Ascending aorta (tissue), 2 donors: ENCODE measurements at regions not wholly inside any gene's neighbourhood (a gene's known extent, or its start where the extent isn't known, plus 50 kb on each side); places are given as distances from the start of the nearest gene placed in this dataset.

Source experiments
- DNase-seq, 2 donors: peaks; one replicate each; pipeline ENCODE4 v3.0.0-alpha.2; 2019; ENCODE audit warnings: low spot score in 2 of 2
- H3K27ac ChIP-seq, 2 donors: fragments of 200-600 bp; sonication (generic); one replicate each; pipeline ENCODE4 v1.5.1; 2016 to 2017; ENCODE audit warnings: mild to moderate bottlenecking in 1 of 2
- H3K27me3 ChIP-seq: fragments of 200-600 bp; sonication (generic); one replicate; pipeline ENCODE4 v1.5.1; 2017
- H3K36me3 ChIP-seq, 2 donors: fragments of 200-600 bp; sonication (generic); one replicate each; pipeline ENCODE4 v1.5.1; 2016
- H3K4me1 ChIP-seq, 2 donors: fragments of 200-600 bp; sonication (generic); one replicate each; pipeline ENCODE4 v1.5.1; 2016 to 2017; ENCODE audit warnings: mild to moderate bottlenecking in 1 of 2
- H3K4me3 ChIP-seq, 2 donors: fragments of 200-600 bp; sonication (generic); one replicate each; pipeline ENCODE4 v1.5.1; 2016 to 2017; ENCODE audit warnings: mild to moderate bottlenecking in 1 of 2
- H3K9me3 ChIP-seq, 2 donors: fragments of 200-600 bp; sonication (generic); one replicate each; pipeline ENCODE4 v1.5.1; 2016
- intact Hi-C: fragments of 100-400 bp; cut with DNase I; formaldehyde crosslinking; loops from one replicate; pipeline ENCODE4 v1.15.1; 2023
- TF ChIP-seq, protein P1 (sequence below), 3 experiments: fragments of 200-600 bp in 2 of 3; fragments of 450-650 bp in 1 of 3; sonication (generic) in 2 of 3; IDR thresholded peaks; one replicate each; pipeline ENCODE4 v1.5.1; 2016 to 2019; ENCODE audit warnings: antibody characterized with exemption in 3 of 3, mild to moderate bottlenecking in 1 of 3, moderate library complexity in 1 of 3

- no peaks in the 10 kb centered on the region for H3K27me3 ChIP-seq
- H3K36me3 ChIP-seq: no peaks in the 10 kb centered on the region
- no peak for DNase-seq
- H3K27ac ChIP-seq: no peak overlapping the region
- no peaks in the 10 kb centered on the region for H3K4me1 ChIP-seq
- intact Hi-C loops: no loop called here
- no peak overlapping the region for H3K4me3 ChIP-seq
- no peaks in the 10 kb centered on the region for H3K9me3 ChIP-seq
- TF ChIP-seq, protein P1, sequence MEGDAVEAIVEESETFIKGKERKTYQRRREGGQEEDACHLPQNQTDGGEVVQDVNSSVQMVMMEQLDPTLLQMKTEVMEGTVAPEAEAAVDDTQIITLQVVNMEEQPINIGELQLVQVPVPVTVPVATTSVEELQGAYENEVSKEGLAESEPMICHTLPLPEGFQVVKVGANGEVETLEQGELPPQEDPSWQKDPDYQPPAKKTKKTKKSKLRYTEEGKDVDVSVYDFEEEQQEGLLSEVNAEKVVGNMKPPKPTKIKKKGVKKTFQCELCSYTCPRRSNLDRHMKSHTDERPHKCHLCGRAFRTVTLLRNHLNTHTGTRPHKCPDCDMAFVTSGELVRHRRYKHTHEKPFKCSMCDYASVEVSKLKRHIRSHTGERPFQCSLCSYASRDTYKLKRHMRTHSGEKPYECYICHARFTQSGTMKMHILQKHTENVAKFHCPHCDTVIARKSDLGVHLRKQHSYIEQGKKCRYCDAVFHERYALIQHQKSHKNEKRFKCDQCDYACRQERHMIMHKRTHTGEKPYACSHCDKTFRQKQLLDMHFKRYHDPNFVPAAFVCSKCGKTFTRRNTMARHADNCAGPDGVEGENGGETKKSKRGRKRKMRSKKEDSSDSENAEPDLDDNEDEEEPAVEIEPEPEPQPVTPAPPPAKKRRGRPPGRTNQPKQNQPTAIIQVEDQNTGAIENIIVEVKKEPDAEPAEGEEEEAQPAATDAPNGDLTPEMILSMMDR (IDR thresholded peaks at IDR 0.05): no peak
Observed at GRCh38 chr2:84016183-84016582, 442.9 kb downstream of the SUCLG1 start.

GRCh38 chr2:83997889-83998288 is 461.2 kb downstream of the SUCLG1 start:
- H3K4me1 ChIP-seq: no peaks in the 10 kb centered on the region
- intact Hi-C loops: no loop called here
- TF ChIP-seq, protein P1 (IDR thresholded peaks at IDR 0.05): no peak

DNA sequence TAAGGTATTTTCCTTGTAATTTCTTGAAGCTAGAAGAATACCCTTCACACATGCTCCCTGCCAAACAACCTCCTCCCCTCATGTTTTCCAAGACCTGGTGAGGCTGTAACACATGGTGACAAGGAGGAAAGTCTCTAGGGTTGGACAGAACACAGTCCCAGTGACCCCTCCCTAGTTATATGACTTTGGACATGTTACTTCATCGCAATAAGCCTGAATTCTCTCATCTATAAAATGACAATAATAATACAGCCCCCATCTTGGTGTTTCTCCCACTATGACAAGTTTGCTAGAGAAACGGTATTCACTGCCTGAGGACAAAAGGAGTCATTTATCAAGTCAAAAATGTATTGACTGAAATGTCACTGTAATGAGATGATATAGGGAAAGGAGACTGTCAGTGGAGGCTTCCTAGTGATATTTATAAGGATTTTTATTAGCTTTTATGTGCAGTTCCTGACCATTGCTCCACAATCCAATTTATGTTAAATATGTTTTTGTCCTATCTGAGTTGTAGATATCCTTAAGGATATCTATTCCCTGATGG is 464.4 kb downstream of the SUCLG1 start:
- H3K36me3 ChIP-seq: no peaks in the 10 kb centered on the region
- intact Hi-C loops: no loop called here
- no peak overlapping the region for H3K27ac ChIP-seq
- no peak for DNase-seq
- no peaks in the 10 kb centered on the region for H3K27me3 ChIP-seq
- H3K4me3 ChIP-seq: no peak overlapping the region
- H3K4me1 ChIP-seq: no peaks in the 10 kb centered on the region
- H3K9me3 ChIP-seq: no peaks in the 10 kb centered on the region
- TF ChIP-seq, protein P1 (IDR thresholded peaks at IDR 0.05): no peak

More at GRCh38 chr2:83997889-83998288, 461.2 kb downstream of the SUCLG1 start:
- Histone ChIP-seq H3K27ac (no peak overlapping the region), H3K27me3 (no peaks in the 10 kb centered on the region), H3K4me3 (no peak overlapping the region), H3K9me3 (no peaks in the 10 kb centered on the region), H3K36me3 (no peaks in the 10 kb centered on the region)
- no peak for DNase-seq

GRCh38 chr2:83993873-83994632 is 465.0 kb downstream of the SUCLG1 start:
- Histone ChIP-seq H3K27me3 (no peaks in the 10 kb centered on the region), H3K4me3 (no peak overlapping the region), H3K27ac (no peak overlapping the region), H3K36me3 (no peaks in the 10 kb centered on the region), H3K9me3 (no peaks in the 10 kb centered on the region), H3K4me1 (no peaks in the 10 kb centered on the region)
- TF ChIP-seq, protein P1 (IDR thresholded peaks at IDR 0.05): no peak
- intact Hi-C loops: no loop called here
- no peak for DNase-seq

DNA sequence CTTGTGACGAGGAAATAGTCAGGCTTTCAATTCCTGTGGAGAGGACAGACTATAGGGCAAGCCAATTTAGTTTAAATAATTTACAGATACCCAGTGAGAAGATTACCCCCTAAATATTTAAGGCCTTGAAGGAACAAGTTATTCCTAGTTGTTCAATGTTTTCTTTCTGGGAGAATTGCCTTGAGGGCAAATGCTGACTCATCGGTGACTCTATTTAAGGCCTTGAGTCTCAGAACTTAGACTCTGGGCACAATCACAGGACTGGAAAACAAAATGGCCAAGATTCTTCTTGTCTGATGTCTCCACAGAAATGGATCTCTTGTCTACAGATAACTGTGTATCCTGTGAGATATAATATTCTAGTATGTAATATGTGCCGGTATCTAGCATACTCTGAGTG is 467.1 kb downstream of the SUCLG1 start:
- intact Hi-C loops: no loop called here
- H3K27me3 ChIP-seq: no peaks in the 10 kb centered on the region
- TF ChIP-seq, protein P1 (IDR thresholded peaks at IDR 0.05): no peak
- no peaks in the 10 kb centered on the region for H3K4me1 ChIP-seq
- no peak overlapping the region for H3K27ac ChIP-seq
- no peaks in the 10 kb centered on the region for H3K36me3 ChIP-seq
- no peaks in the 10 kb centered on the region for H3K9me3 ChIP-seq
- H3K4me3 ChIP-seq: no peak overlapping the region
- DNase-seq: no peak
